ENCODE measurements at regions not wholly inside any gene's neighbourhood (a gene's known extent, or its start where the extent isn't known, plus 50 kb on each side); places are given as distances from the start of the nearest gene placed in this dataset.

DNA sequence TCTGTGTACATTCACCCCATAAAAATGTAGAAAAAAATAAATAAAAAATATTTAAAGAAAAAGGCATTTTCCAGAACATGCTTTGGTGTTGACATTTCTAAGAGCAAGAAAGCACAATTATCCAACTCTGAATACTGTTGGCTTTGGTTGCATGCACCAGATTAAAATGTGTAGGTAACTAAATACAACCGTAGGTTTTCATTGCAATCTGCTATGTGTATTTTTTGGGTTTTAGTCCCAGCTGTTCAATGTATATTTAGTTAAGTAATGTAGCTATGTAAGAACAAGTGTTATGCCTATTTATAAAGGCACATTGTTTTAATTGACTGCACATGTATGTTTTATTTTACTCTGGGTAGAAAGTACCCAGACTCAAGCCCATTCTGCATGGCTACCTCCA is 108.1 kb upstream of the PAQR3 start:
- TF ChIP-seq, protein P1, sequence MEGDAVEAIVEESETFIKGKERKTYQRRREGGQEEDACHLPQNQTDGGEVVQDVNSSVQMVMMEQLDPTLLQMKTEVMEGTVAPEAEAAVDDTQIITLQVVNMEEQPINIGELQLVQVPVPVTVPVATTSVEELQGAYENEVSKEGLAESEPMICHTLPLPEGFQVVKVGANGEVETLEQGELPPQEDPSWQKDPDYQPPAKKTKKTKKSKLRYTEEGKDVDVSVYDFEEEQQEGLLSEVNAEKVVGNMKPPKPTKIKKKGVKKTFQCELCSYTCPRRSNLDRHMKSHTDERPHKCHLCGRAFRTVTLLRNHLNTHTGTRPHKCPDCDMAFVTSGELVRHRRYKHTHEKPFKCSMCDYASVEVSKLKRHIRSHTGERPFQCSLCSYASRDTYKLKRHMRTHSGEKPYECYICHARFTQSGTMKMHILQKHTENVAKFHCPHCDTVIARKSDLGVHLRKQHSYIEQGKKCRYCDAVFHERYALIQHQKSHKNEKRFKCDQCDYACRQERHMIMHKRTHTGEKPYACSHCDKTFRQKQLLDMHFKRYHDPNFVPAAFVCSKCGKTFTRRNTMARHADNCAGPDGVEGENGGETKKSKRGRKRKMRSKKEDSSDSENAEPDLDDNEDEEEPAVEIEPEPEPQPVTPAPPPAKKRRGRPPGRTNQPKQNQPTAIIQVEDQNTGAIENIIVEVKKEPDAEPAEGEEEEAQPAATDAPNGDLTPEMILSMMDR (IDR thresholded peaks at IDR 0.05 in 8 of 11, conservative IDR thresholded peaks at IDR 0.05 in 3 of 11) = no peak
- TF ChIP-seq POLR2AphosphoS5 (IDR thresholded peaks at IDR 0.05) (no peak), POLR2A (IDR thresholded peaks at IDR 0.05) (no peak)
- H3K9me3 ChIP-seq = no peaks in the 10 kb centered on the region
- 76 to 97% (median 89%) methylated on average over 1 of the region's 1 CpG for WGBS, 5 donors
- no peak for DNase-seq
- intact Hi-C loops (cut with DNase I; ENCODE audit: low total_unique reads) = no loop called here
- no peaks in the 10 kb centered on the region for H3K27me3 ChIP-seq (replicated peaks in 1 of 7)
- H3K36me3 ChIP-seq = no peaks in the 10 kb centered on the region
- no peak overlapping the region for H3K4me3 ChIP-seq
- no peak overlapping the region for H3K27ac ChIP-seq
- H3K4me1 ChIP-seq = no peaks in the 10 kb centered on the region

DNA sequence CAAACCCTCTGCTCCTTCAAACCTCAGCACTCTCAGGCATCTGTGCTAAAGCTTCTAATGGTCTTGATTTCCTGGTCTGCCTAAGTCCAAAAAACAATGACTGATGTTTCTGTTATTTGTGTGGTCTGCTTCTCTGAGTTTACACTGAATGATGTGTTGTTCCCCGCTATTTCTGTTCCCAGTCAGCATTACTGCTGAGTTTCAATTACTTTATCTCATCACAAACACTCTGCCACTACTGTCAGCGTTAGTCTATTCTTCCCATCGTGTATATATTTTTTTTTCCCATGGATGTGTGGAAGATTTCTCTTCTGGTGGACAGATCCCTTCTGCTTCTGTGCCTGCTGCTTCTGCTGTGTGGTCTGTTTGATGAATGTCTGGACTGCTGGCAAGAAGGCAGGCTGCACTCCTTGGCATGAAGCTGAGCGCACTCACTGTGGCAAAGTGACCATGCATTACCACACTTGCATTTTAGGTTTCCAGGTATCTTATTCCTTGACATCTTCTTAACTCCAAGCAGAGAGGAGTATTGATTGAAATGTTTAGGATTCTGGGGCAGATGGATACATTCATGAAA is 106.9 kb upstream of the PAQR3 start:
- DNase-seq = no peak
- Histone ChIP-seq H3K36me3 (no peaks in the 10 kb centered on the region), H3K9me3 (no peaks in the 10 kb centered on the region), H3K27me3 (replicated peaks in 1 of 7) (no peaks in the 10 kb centered on the region), H3K4me3 (no peak overlapping the region), H3K27ac (no peak overlapping the region), H3K4me1 (no peaks in the 10 kb centered on the region)
- 63 to 71% (median 64%) methylated on average over 4 of the region's 4 CpGs for WGBS, 5 donors
- intact Hi-C loops (cut with DNase I; ENCODE audit: low total_unique reads) = no loop called here
- TF ChIP-seq POLR2AphosphoS5 (IDR thresholded peaks at IDR 0.05) (no peak), POLR2A (IDR thresholded peaks at IDR 0.05) (no peak)
- TF ChIP-seq, protein P1 (IDR thresholded peaks at IDR 0.05 in 8 of 11, conservative IDR thresholded peaks at IDR 0.05 in 3 of 11) = no peak

DNA sequence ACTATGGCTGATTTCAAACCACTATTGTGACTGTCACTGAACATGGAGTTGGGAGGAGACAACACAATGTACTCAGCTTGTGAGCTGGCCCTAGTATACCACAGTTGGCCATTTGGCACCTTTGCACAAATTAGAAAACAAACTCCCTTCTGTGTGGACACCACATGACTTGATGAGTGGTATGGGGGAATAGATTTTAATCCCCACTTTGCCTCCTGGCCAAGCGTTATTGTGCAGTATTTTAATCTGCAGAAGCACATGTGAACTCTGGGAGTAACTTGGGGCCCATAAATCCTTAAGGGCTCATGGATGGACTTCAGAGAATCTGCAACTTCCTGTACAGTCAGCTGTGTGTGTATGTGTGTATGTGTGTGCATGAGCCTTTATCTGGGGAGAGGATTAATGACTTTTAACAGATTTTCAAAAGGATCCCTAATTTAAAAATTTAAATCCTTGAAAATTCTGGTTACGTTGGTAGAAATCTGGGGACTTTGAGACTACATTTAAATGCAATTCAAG is 105.0 kb upstream of the PAQR3 start:
- Histone ChIP-seq H3K36me3 (no peaks in the 10 kb centered on the region), H3K27me3 (replicated peaks in 1 of 7) (no peaks in the 10 kb centered on the region), H3K4me3 (no peak overlapping the region), H3K4me1 (no peaks in the 10 kb centered on the region), H3K9me3 (no peaks in the 10 kb centered on the region), H3K27ac (no peak overlapping the region)
- WGBS, 5 donors = 74 to 81% (median 81%) methylated on average over 2 of the region's 2 CpGs
- TF ChIP-seq, protein P1 (IDR thresholded peaks at IDR 0.05 in 8 of 11, conservative IDR thresholded peaks at IDR 0.05 in 3 of 11) = no peak
- TF ChIP-seq POLR2A (IDR thresholded peaks at IDR 0.05) (no peak), POLR2AphosphoS5 (IDR thresholded peaks at IDR 0.05) (no peak)
- intact Hi-C loops (cut with DNase I; ENCODE audit: low total_unique reads) = no loop called here
- no peak for DNase-seq

DNA sequence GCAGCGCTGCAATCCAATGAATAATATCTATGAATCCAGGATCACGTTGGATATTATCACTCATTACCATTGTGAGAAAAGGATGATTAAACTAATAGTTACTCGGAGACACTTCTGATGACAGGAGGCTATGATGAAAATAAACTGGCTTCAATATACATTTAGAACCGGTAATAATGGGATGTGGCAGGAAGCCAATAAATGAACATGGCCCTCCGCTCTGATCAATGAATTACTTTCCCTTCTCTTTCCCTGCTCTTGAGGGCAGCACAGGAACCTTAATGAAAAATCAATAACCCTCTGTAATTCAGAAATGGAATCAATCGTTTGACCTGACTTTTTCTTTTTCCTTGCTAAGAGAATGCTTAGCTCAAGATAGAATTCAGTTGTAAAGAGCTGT is 103.9 kb upstream of the PAQR3 start:
- Histone ChIP-seq H3K9me3 (no peaks in the 10 kb centered on the region), H3K4me1 (no peaks in the 10 kb centered on the region), H3K4me3 (no peak overlapping the region), H3K36me3 (no peaks in the 10 kb centered on the region), H3K27me3 (replicated peaks in 1 of 7) (no peaks in the 10 kb centered on the region), H3K27ac (no peak overlapping the region)
- no peak for DNase-seq
- 85 to 91% (median 88%) methylated on average over 6 of the region's 6 CpGs for WGBS, 5 donors
- intact Hi-C loops (cut with DNase I; ENCODE audit: low total_unique reads) = no loop called here
- TF ChIP-seq POLR2AphosphoS5 (IDR thresholded peaks at IDR 0.05) = no peak
- TF ChIP-seq, protein P1 (IDR thresholded peaks at IDR 0.05 in 8 of 11, conservative IDR thresholded peaks at IDR 0.05 in 3 of 11) = no peak
- no peak for TF ChIP-seq POLR2A (IDR thresholded peaks at IDR 0.05)
